ENCODE measurements at regions not wholly inside any gene's neighbourhood (a gene's known extent, or its start where the extent isn't known, plus 50 kb on each side); places are given as distances from the start of the nearest gene placed in this dataset.

DNA sequence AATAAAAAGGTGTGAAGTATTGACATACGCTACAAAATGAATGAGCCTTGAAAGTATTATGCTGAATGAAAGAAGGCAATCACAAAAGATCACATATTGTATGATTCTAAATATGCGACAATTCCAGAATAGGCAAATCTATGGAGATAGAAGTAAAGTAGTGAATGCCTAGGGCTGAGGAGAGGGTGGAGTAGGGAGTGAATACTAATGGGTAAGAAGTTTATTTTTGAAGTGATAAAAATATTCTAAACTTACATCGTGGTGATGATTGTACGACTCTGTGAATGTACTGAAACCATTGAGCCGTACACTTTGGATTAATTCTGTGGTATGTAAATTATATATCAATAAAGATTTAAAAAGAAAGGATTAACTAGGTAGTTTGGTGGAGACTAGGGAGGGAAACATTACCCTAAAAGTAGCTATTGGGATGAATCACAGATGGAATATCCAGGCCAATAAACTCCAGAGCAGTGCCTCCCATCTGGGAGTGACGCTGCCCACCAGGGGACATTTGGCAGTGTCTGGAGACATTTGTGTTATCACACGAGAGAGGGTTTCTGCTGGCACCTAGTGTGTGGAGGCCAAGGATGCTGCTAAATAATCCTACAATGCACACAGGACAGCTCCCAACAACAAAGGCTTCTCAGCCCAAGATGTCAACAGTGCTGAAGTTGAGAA lies 214.2 kb upstream of the PCSK2 start:
- TF ChIP-seq POLR2A (IDR thresholded peaks at IDR 0.05) (no peak), EP300 (IDR thresholded peaks at IDR 0.05) (no peak)
- TF ChIP-seq, protein P1, sequence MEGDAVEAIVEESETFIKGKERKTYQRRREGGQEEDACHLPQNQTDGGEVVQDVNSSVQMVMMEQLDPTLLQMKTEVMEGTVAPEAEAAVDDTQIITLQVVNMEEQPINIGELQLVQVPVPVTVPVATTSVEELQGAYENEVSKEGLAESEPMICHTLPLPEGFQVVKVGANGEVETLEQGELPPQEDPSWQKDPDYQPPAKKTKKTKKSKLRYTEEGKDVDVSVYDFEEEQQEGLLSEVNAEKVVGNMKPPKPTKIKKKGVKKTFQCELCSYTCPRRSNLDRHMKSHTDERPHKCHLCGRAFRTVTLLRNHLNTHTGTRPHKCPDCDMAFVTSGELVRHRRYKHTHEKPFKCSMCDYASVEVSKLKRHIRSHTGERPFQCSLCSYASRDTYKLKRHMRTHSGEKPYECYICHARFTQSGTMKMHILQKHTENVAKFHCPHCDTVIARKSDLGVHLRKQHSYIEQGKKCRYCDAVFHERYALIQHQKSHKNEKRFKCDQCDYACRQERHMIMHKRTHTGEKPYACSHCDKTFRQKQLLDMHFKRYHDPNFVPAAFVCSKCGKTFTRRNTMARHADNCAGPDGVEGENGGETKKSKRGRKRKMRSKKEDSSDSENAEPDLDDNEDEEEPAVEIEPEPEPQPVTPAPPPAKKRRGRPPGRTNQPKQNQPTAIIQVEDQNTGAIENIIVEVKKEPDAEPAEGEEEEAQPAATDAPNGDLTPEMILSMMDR (IDR thresholded peaks at IDR 0.05): no peak

Data from upper lobe of left lung (tissue), 4 donors.